ENCODE measurements at regions not wholly inside any gene's neighbourhood (a gene's known extent, or its start where the extent isn't known, plus 50 kb on each side); places are given as distances from the start of the nearest gene placed in this dataset.
"Not testable (repeated sequence)": the region's sequence is repeated elsewhere in the genome, so short reads cannot be mapped to it uniquely, and the experiment has no call there.

GRCh38 chr4:29326816-29327215, 1393.4 kb upstream of the PCDH7 start:
- Histone ChIP-seq H3K9me2 (replicated peaks; ENCODE audit: insufficient read depth, low read length) (no peaks in the 10 kb centered on the region), H4K20me1 (ENCODE audit: insufficient read depth, low read depth, low read length) (no peaks in the 10 kb centered on the region), H3K36me3 (ENCODE audit: insufficient read depth, low read length) (no peaks in the 10 kb centered on the region), H3K4me2 (ENCODE audit: low read depth, low read length, poor library complexity, severe bottlenecking) (no peak overlapping the region), H3K27me3 (ENCODE audit: low read length) (no peaks in the 10 kb centered on the region), H3K4me3 (ENCODE audit: low read length) (no peak overlapping the region), H3K9ac (ENCODE audit: low read length) (no peak overlapping the region), H2AFZ (ENCODE audit: low read length) (no peak overlapping the region), H3K4me1 (ENCODE audit: low read length) (no peaks in the 10 kb centered on the region), H3K9me3 (ENCODE audit: low read length) (peaks cover 57% of the 10 kb centered on the region), H3K27ac (ENCODE audit: low read length) (no peak overlapping the region), H3K79me2 (ENCODE audit: low read length) (no peaks in the 10 kb centered on the region)
- DNase-seq = no peak

- no peaks in the 10 kb centered on the region for H3K36me3 ChIP-seq (ENCODE audit: insufficient read depth, low read length)
- no peak for DNase-seq
- no peak overlapping the region for H3K9ac ChIP-seq (ENCODE audit: low read length)
- H3K4me2 ChIP-seq (ENCODE audit: low read depth, low read length, poor library complexity, severe bottlenecking) = no peak overlapping the region
- H3K4me3 ChIP-seq (ENCODE audit: low read length) = no peak overlapping the region
- no peaks in the 10 kb centered on the region for H3K9me2 ChIP-seq (replicated peaks; ENCODE audit: insufficient read depth, low read length)
- no peaks in the 10 kb centered on the region for H3K27me3 ChIP-seq (ENCODE audit: low read length)
- no peaks in the 10 kb centered on the region for H3K79me2 ChIP-seq (ENCODE audit: low read length)
- H3K4me1 ChIP-seq (ENCODE audit: low read length) = no peaks in the 10 kb centered on the region
- no peak overlapping the region for H2AFZ ChIP-seq (ENCODE audit: low read length)
- no peaks in the 10 kb centered on the region for H4K20me1 ChIP-seq (ENCODE audit: insufficient read depth, low read depth, low read length)
- no peak overlapping the region for H3K27ac ChIP-seq (ENCODE audit: low read length)
- H3K9me3 ChIP-seq (ENCODE audit: low read length) = peaks cover 25% of the 10 kb centered on the region
Observed at GRCh38 chr4:29336861-29337260, 1383.3 kb upstream of the PCDH7 start.

- H3K9ac ChIP-seq (ENCODE audit: low read length) = no peak overlapping the region
- no peak overlapping the region for H3K4me3 ChIP-seq (ENCODE audit: low read length)
- peaks cover 14% of the 10 kb centered on the region for H3K9me3 ChIP-seq (ENCODE audit: low read length)
- no peak overlapping the region for H3K27ac ChIP-seq (ENCODE audit: low read length)
- no peaks in the 10 kb centered on the region for H3K27me3 ChIP-seq (ENCODE audit: low read length)
- DNase-seq = no peak
- H2AFZ ChIP-seq (ENCODE audit: low read length) = no peak overlapping the region
- no peaks in the 10 kb centered on the region for H3K4me1 ChIP-seq (ENCODE audit: low read length)
- H3K9me2 ChIP-seq (replicated peaks; ENCODE audit: insufficient read depth, low read length) = no peaks in the 10 kb centered on the region
- H3K4me2 ChIP-seq (ENCODE audit: low read depth, low read length, poor library complexity, severe bottlenecking) = no peak overlapping the region
- H4K20me1 ChIP-seq (ENCODE audit: insufficient read depth, low read depth, low read length) = no peaks in the 10 kb centered on the region
- H3K79me2 ChIP-seq (ENCODE audit: low read length) = no peaks in the 10 kb centered on the region
- no peaks in the 10 kb centered on the region for H3K36me3 ChIP-seq (ENCODE audit: insufficient read depth, low read length)
Observed at GRCh38 chr4:29372971-29373370, 1347.2 kb upstream of the PCDH7 start.

- Histone ChIP-seq H3K36me3 (ENCODE audit: insufficient read depth, low read length) (no peaks in the 10 kb centered on the region), H4K20me1 (ENCODE audit: insufficient read depth, low read depth, low read length) (no peaks in the 10 kb centered on the region), H3K4me1 (ENCODE audit: low read length) (no peaks in the 10 kb centered on the region), H3K9ac (ENCODE audit: low read length) (no peak overlapping the region), H3K9me2 (replicated peaks; ENCODE audit: insufficient read depth, low read length) (no peaks in the 10 kb centered on the region), H3K4me3 (ENCODE audit: low read length) (no peak overlapping the region), H3K27ac (ENCODE audit: low read length) (no peak overlapping the region), H3K27me3 (ENCODE audit: low read length) (no peaks in the 10 kb centered on the region), H3K79me2 (ENCODE audit: low read length) (no peaks in the 10 kb centered on the region), H3K9me3 (ENCODE audit: low read length) (peaks cover 14% of the 10 kb centered on the region), H3K4me2 (ENCODE audit: low read depth, low read length, poor library complexity, severe bottlenecking) (no peak overlapping the region), H2AFZ (ENCODE audit: low read length) (no peak overlapping the region)
- DNase-seq = no peak
Observed at GRCh38 chr4:29375716-29376115, 1344.5 kb upstream of the PCDH7 start.

GRCh38 chr4:29378237-29378636, 1341.9 kb upstream of the PCDH7 start:
- not testable (repeated sequence) for H3K4me2 ChIP-seq (ENCODE audit: low read depth, low read length, poor library complexity, severe bottlenecking); H3K9me2 ChIP-seq (replicated peaks; ENCODE audit: insufficient read depth, low read length); H3K36me3 ChIP-seq (ENCODE audit: insufficient read depth, low read length); H3K27me3 ChIP-seq (ENCODE audit: low read length); H3K4me3 ChIP-seq (ENCODE audit: low read length); H3K9ac ChIP-seq (ENCODE audit: low read length); H2AFZ ChIP-seq (ENCODE audit: low read length); H4K20me1 ChIP-seq (ENCODE audit: insufficient read depth, low read depth, low read length); H3K79me2 ChIP-seq (ENCODE audit: low read length); H3K4me1 ChIP-seq (ENCODE audit: low read length); H3K27ac ChIP-seq (ENCODE audit: low read length); DNase-seq
- peaks cover 19% of the 10 kb centered on the region for H3K9me3 ChIP-seq (ENCODE audit: low read length)

GRCh38 chr4:29390921-29391320, 1329.2 kb upstream of the PCDH7 start:
- Histone ChIP-seq H3K27ac (ENCODE audit: low read length) (no peak overlapping the region), H3K9ac (ENCODE audit: low read length) (no peak overlapping the region), H3K27me3 (ENCODE audit: low read length) (no peaks in the 10 kb centered on the region), H3K4me3 (ENCODE audit: low read length) (no peak overlapping the region), H3K79me2 (ENCODE audit: low read length) (no peaks in the 10 kb centered on the region), H3K9me2 (replicated peaks; ENCODE audit: insufficient read depth, low read length) (no peaks in the 10 kb centered on the region), H3K4me2 (ENCODE audit: low read depth, low read length, poor library complexity, severe bottlenecking) (no peak overlapping the region), H3K4me1 (ENCODE audit: low read length) (no peaks in the 10 kb centered on the region), H4K20me1 (ENCODE audit: insufficient read depth, low read depth, low read length) (no peaks in the 10 kb centered on the region), H3K9me3 (ENCODE audit: low read length) (peaks cover 29% of the 10 kb centered on the region), H2AFZ (ENCODE audit: low read length) (no peak overlapping the region), H3K36me3 (ENCODE audit: insufficient read depth, low read length) (no peaks in the 10 kb centered on the region)
- DNase-seq = no peak

- H3K27ac ChIP-seq (ENCODE audit: low read length) = no peak overlapping the region
- H2AFZ ChIP-seq (ENCODE audit: low read length) = no peak overlapping the region
- H3K9me3 ChIP-seq (ENCODE audit: low read length) = peaks cover 33% of the 10 kb centered on the region
- H3K4me1 ChIP-seq (ENCODE audit: low read length) = no peaks in the 10 kb centered on the region
- H3K27me3 ChIP-seq (ENCODE audit: low read length) = no peaks in the 10 kb centered on the region
- no peak for DNase-seq
- H3K9ac ChIP-seq (ENCODE audit: low read length) = no peak overlapping the region
- H3K9me2 ChIP-seq (replicated peaks; ENCODE audit: insufficient read depth, low read length) = no peaks in the 10 kb centered on the region
- no peak overlapping the region for H3K4me2 ChIP-seq (ENCODE audit: low read depth, low read length, poor library complexity, severe bottlenecking)
- no peaks in the 10 kb centered on the region for H3K36me3 ChIP-seq (ENCODE audit: insufficient read depth, low read length)
- no peaks in the 10 kb centered on the region for H3K79me2 ChIP-seq (ENCODE audit: low read length)
- no peaks in the 10 kb centered on the region for H4K20me1 ChIP-seq (ENCODE audit: insufficient read depth, low read depth, low read length)
- H3K4me3 ChIP-seq (ENCODE audit: low read length) = no peak overlapping the region
Observed at GRCh38 chr4:29405116-29405515, 1315.1 kb upstream of the PCDH7 start.

- Histone ChIP-seq H3K27ac (ENCODE audit: low read length) (no peak overlapping the region), H3K9ac (ENCODE audit: low read length) (no peak overlapping the region), H3K9me3 (ENCODE audit: low read length) (peaks cover 30% of the 10 kb centered on the region), H3K27me3 (ENCODE audit: low read length) (no peaks in the 10 kb centered on the region), H3K4me2 (ENCODE audit: low read depth, low read length, poor library complexity, severe bottlenecking) (no peak overlapping the region), H3K4me1 (ENCODE audit: low read length) (no peaks in the 10 kb centered on the region), H4K20me1 (ENCODE audit: insufficient read depth, low read depth, low read length) (no peaks in the 10 kb centered on the region), H3K79me2 (ENCODE audit: low read length) (no peaks in the 10 kb centered on the region), H2AFZ (ENCODE audit: low read length) (no peak overlapping the region), H3K36me3 (ENCODE audit: insufficient read depth, low read length) (no peaks in the 10 kb centered on the region), H3K9me2 (replicated peaks; ENCODE audit: insufficient read depth, low read length) (no peaks in the 10 kb centered on the region), H3K4me3 (ENCODE audit: low read length) (no peak overlapping the region)
- DNase-seq = no peak
Observed at GRCh38 chr4:29415771-29416170, 1304.4 kb upstream of the PCDH7 start.

Data from Karpas-422 (cell line).